ENCODE measurements at regions not wholly inside any gene's neighbourhood (a gene's known extent, or its start where the extent isn't known, plus 50 kb on each side); places are given as distances from the start of the nearest gene placed in this dataset.
"Not testable (repeated sequence)": the region's sequence is repeated elsewhere in the genome, so short reads cannot be mapped to it uniquely, and the experiment has no call there.

DNA sequence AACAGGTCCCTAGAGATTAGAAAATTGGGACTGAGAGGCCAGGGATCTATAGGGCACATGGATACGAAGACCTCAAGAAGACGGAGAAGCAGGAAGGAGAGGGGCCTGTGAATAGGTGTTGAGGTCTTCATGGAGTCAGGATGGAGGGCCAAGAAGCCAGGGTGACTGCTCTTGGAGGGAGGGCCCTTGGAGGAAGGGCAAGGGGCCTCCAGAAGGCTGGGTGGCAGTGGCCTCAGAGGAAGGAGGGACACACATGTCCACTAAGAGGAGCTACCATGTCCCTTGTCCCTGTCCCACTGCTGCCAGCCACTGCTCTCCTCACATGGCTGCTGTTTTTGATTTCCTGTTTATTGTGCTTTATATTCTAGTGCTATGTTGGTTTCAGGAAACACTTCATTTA lies 589.5 kb upstream of the B3GAT1 start:
- no peaks in the 10 kb centered on the region for H3K9me3 ChIP-seq
- H3K4me3 ChIP-seq, result no peak overlapping the region
- H3K27ac ChIP-seq, result no peak overlapping the region
- TF ChIP-seq, protein P1, sequence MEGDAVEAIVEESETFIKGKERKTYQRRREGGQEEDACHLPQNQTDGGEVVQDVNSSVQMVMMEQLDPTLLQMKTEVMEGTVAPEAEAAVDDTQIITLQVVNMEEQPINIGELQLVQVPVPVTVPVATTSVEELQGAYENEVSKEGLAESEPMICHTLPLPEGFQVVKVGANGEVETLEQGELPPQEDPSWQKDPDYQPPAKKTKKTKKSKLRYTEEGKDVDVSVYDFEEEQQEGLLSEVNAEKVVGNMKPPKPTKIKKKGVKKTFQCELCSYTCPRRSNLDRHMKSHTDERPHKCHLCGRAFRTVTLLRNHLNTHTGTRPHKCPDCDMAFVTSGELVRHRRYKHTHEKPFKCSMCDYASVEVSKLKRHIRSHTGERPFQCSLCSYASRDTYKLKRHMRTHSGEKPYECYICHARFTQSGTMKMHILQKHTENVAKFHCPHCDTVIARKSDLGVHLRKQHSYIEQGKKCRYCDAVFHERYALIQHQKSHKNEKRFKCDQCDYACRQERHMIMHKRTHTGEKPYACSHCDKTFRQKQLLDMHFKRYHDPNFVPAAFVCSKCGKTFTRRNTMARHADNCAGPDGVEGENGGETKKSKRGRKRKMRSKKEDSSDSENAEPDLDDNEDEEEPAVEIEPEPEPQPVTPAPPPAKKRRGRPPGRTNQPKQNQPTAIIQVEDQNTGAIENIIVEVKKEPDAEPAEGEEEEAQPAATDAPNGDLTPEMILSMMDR (IDR thresholded peaks at IDR 0.05), result no peak
- no peak for TF ChIP-seq EP300 (IDR thresholded peaks at IDR 0.05)
- TF ChIP-seq POLR2A (IDR thresholded peaks at IDR 0.05), result no peak
- no peak for TF ChIP-seq POLR2AphosphoS5 (IDR thresholded peaks at IDR 0.05)
- H3K27me3 ChIP-seq, result peaks cover 0 to 14% (median 0%) of the 10 kb centered on the region in 3 donors
- no peaks in the 10 kb centered on the region for H3K36me3 ChIP-seq
- 96 to 98% methylated on average over 2 of the region's 2 CpGs for WGBS, 2 donors
- DNase-seq, result peak; percentile 42
- intact Hi-C loops (cut with DNase I), result no loop called here
- H3K4me1 ChIP-seq, result no peaks in the 10 kb centered on the region

DNA sequence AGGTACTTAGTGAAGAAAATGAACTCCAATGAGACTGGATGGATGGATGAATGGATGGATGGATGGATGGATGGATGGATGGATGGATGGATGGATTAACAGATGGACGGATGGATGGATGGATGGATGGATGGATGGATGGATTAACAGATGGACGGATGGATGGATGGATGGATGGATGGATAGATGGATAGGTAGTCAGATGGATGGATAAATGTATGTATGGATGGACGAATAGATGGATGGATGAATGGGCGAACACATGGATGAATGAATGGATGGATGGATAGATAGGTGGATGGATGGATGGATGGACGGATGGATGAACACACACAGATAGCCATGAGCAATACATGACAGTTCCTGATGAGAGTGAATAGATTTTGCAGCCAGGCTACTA lies 589.0 kb upstream of the B3GAT1 start:
- H3K27ac ChIP-seq; intact Hi-C loops (cut with DNase I); H3K9me3 ChIP-seq; H3K27me3 ChIP-seq; DNase-seq; H3K4me3 ChIP-seq; H3K36me3 ChIP-seq; H3K4me1 ChIP-seq: not testable (repeated sequence)
- WGBS, 2 donors, result 78 to 80% methylated on average over 5 of the region's 5 CpGs

DNA sequence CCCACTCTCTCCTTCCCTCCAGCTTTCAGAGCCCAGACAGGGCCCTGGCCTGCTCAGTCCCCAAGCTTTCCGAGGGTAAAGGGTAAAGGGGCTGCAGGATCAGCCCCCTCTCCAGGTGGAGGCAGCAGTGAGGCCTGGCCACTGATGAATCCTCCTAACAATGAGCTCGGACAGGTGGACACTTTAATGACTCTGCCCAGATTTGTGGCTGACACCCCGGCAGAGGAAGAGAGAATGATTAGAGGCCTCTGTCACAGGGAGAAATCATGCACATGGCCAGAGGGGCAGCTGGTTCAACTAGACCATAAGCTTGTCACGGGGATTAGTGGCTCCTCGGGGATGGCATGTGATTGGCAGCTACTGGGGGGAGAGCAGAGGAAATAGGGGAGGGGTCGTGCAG lies 587.5 kb upstream of the B3GAT1 start:
- Histone ChIP-seq H3K27me3 (peaks cover 0 to under 1% (median 0%) of the 10 kb centered on the region in 3 donors), H3K36me3 (no peaks in the 10 kb centered on the region), H3K9me3 (no peaks in the 10 kb centered on the region), H3K4me3 (no peak overlapping the region), H3K27ac (no peak overlapping the region), H3K4me1 (no peaks in the 10 kb centered on the region)
- TF ChIP-seq, protein P1 (IDR thresholded peaks at IDR 0.05), result no peak
- TF ChIP-seq POLR2A (IDR thresholded peaks at IDR 0.05) (no peak), POLR2AphosphoS5 (IDR thresholded peaks at IDR 0.05) (no peak), EP300 (IDR thresholded peaks at IDR 0.05) (no peak)
- intact Hi-C loops (cut with DNase I), result no loop called here
- 31 to 41% methylated on average over 6 of the region's 6 CpGs for WGBS, 2 donors
- no peak for DNase-seq

DNA sequence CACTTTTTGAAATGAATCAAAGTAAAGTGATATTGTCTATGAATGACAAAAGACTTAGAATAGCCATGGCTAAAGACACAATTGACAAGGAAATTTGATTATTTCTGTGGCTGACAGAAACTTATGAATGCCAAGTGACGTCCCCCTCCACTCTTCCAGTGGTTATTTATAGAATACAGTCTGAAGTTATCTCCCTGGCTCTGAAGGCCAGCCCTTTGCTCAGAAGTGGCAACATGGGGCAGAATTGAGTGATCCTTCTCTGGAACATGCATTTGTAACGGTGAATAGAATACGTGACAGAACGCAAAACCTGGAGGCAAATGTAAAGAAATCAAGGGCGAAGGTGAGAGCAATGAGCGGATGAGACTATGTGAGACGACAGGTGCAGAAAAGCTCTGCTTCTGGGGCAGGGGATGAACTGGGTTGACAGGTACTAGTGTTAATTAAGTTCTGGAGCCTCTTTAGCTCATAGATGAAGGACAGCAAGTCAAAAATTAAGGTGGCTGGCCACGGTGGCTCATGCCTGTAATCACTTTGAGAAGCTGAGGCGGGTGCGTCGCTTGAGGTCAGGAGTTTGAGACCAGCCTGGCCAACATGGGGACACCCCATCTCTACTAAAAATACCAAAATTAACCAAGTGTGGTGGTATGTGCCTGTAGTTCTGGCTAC lies 585.7 kb upstream of the B3GAT1 start:
- Histone ChIP-seq H3K27ac (no peak overlapping the region), H3K27me3 (peaks cover 0 to 4% (median 0%) of the 10 kb centered on the region in 3 donors), H3K9me3 (no peaks in the 10 kb centered on the region), H3K36me3 (no peaks in the 10 kb centered on the region), H3K4me1 (no peaks in the 10 kb centered on the region), H3K4me3 (no peak overlapping the region)
- TF ChIP-seq EP300 (IDR thresholded peaks at IDR 0.05) (no peak), POLR2AphosphoS5 (IDR thresholded peaks at IDR 0.05) (no peak), POLR2A (IDR thresholded peaks at IDR 0.05) (no peak)
- DNase-seq, result peak; percentile 30
- intact Hi-C loops (cut with DNase I), result no loop called here
- 91 to 93% methylated on average over 11 of the region's 11 CpGs for WGBS, 2 donors

DNA sequence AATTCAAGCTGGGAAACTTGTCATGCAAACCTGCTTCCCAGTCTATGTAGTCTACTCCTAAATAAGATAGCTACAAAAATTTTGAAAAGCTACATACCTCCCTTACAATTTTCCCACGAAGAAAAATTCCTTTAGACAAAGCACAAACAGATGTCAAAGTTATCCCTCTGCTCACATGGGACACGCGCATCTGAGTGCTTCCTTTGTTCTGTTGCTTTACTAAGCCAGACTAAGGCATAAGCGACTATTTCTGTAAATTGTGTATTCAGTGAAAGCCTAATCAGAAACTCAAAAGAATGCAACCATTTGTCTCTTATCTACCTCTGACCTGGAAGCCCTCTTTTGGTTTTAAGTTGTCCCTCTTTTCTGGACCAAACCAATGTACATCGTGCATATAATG lies 583.7 kb upstream of the B3GAT1 start:
- Histone ChIP-seq H3K36me3 (no peaks in the 10 kb centered on the region), H3K4me1 (no peaks in the 10 kb centered on the region), H3K9me3 (no peaks in the 10 kb centered on the region), H3K4me3 (no peak overlapping the region), H3K27me3 (peaks cover 0 to 5% (median 5%) of the 10 kb centered on the region in 3 donors), H3K27ac (no peak overlapping the region)
- DNase-seq, result no peak
- WGBS, 2 donors, result 57 to 61% methylated on average over 5 of the region's 5 CpGs
- intact Hi-C loops (cut with DNase I), result no loop called here
- TF ChIP-seq, protein P1 (IDR thresholded peaks at IDR 0.05), result no peak
- TF ChIP-seq EP300 (IDR thresholded peaks at IDR 0.05) (no peak), POLR2A (IDR thresholded peaks at IDR 0.05) (no peak), POLR2AphosphoS5 (IDR thresholded peaks at IDR 0.05) (no peak)

DNA sequence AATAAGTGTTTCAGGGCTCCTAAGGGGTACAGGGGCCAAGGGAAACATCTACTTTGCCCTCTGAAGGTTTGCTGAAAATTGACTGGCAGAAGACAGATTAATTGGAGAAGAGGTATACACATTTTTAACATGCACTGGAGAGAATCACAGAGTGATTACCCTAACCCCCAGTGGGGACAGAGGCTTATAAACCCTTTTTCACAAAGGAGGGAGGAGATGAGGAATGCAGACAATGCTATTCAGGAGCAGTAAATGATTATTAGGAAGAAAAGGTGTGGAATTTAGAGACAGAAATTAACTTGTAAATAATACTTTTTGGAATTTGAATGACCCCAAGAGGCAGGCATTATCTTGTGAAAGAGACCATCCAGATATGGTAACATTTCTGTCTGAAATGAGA lies 582.4 kb upstream of the B3GAT1 start:
- intact Hi-C loops (cut with DNase I), result no loop called here
- H3K27ac ChIP-seq, result no peak overlapping the region
- TF ChIP-seq POLR2A (IDR thresholded peaks at IDR 0.05), result no peak
- TF ChIP-seq EP300 (IDR thresholded peaks at IDR 0.05), result no peak
- TF ChIP-seq, protein P1 (IDR thresholded peaks at IDR 0.05), result no peak
- no peak for TF ChIP-seq POLR2AphosphoS5 (IDR thresholded peaks at IDR 0.05)
- H3K4me1 ChIP-seq, result no peaks in the 10 kb centered on the region
- H3K4me3 ChIP-seq, result no peak overlapping the region
- H3K9me3 ChIP-seq, result no peaks in the 10 kb centered on the region
- no peaks in the 10 kb centered on the region for H3K36me3 ChIP-seq
- peaks cover 0 to 5% (median 5%) of the 10 kb centered on the region in 3 donors for H3K27me3 ChIP-seq
- DNase-seq, result no peak

All from sigmoid colon (tissue), 6 donors.